Caco-2 (cell line): ENCODE measurements at regions not wholly inside any gene's neighbourhood (a gene's known extent, or its start where the extent isn't known, plus 50 kb on each side); places are given as distances from the start of the nearest gene placed in this dataset.

ENCODE experiments used
- BruUV-seq: library from RNA; stranded (reverse); fragments of 400-500 nt; replicated peaks from 2 replicates; lab custom pipeline; 2021; lab: Mats Ljungman, UMichigan
- CTCF ChIA-PET: fragments of 300-600 bp; sonication (Branson Sonifier 250); formaldehyde crosslinking; loops from one replicate; lab custom pipeline; 2022; ENCODE audit warnings: antibody characterized with exemption; lab: Charles Lee
- POLR2A ChIA-PET: fragments of 300-600 bp; sonication (Branson Sonifier 250); formaldehyde crosslinking; loops from one replicate; lab custom pipeline; 2022; ENCODE audit warnings: antibody characterized with exemption; lab: Charles Lee
- DNase-seq, 2 experiments: peaks; one replicate each; pipeline versions ENCODE4 v3.0.0 to v3.0.0-alpha.2; 2020 to 2022
- H3K27me3 ChIP-seq: replicated peaks from 2 replicates; pipeline ENCODE4 v1.6.0; 2011; ENCODE audit warnings: low read length; ENCODE audit not compliant: control insufficient read depth, insufficient read depth
- H3K36me3 ChIP-seq: 2 replicates; pipeline ENCODE4 v1.5.1; 2011; ENCODE audit warnings: low read length; ENCODE audit not compliant: control insufficient read depth, insufficient read depth
- H3K4me1 ChIP-seq: fragments of 250-450 bp; sonication (Bioruptor Pico); 2 replicates; pipeline ENCODE4 v1.5.1; 2020; ENCODE audit warnings: mild to moderate bottlenecking
- H3K4me3 ChIP-seq: 2 replicates; pipeline ENCODE4 v1.5.1; 2011; ENCODE audit warnings: low read depth, mild to moderate bottlenecking, control low read depth, low read length
- H3K9me3 ChIP-seq: fragments of 250-450 bp; sonication (Bioruptor Pico); 2 replicates; pipeline ENCODE4 v1.5.1; 2020; ENCODE audit warnings: mild to moderate bottlenecking, moderate library complexity
- H3K27ac Mint-ChIP-seq: one replicate; pipeline ENCODE4 v1.8.0; 2022; ENCODE audit warnings: mixed read lengths; ENCODE audit not compliant: unreplicated experiment
- H3K27me3 Mint-ChIP-seq: one replicate; pipeline ENCODE4 v1.8.0; 2022; ENCODE audit warnings: mixed read lengths; ENCODE audit not compliant: insufficient read depth, unreplicated experiment
- H3K36me3 Mint-ChIP-seq: one replicate; pipeline ENCODE4 v1.8.0; 2022; ENCODE audit warnings: mild to moderate bottlenecking, mixed read lengths; ENCODE audit not compliant: insufficient read depth, unreplicated experiment
- H3K4me1 Mint-ChIP-seq: one replicate; pipeline ENCODE4 v1.8.0; 2022; ENCODE audit warnings: low read depth, mixed read lengths; ENCODE audit not compliant: unreplicated experiment
- H3K4me3 Mint-ChIP-seq: one replicate; pipeline ENCODE4 v1.8.0; 2022; ENCODE audit warnings: mild to moderate bottlenecking, moderate library complexity, mixed read lengths; ENCODE audit not compliant: unreplicated experiment
- H3K9me3 Mint-ChIP-seq: one replicate; pipeline ENCODE4 v1.8.0; 2022; ENCODE audit warnings: mixed read lengths; ENCODE audit not compliant: unreplicated experiment
- intact Hi-C: fragments of 100-400 bp; cut with micrococcal nuclease; formaldehyde crosslinking; loops from one replicate; pipeline ENCODE4 v1.10.0; 2022; ENCODE audit not compliant: unreplicated experiment
- TF ChIP-seq, protein P1 (sequence below), 2 experiments: fragments of 200-600 bp in 1 of 2; IDR thresholded peaks; 1 replicate in 1 of 2; 2 replicates in 1 of 2; pipeline versions ENCODE4 v1.5.1 to v1.8.0; 2011 to 2022; ENCODE audit warnings: antibody characterized with exemption in 1 of 2, control low read depth in 1 of 2, inconsistent platforms in 1 of 2, low read depth in 1 of 2, low read length in 1 of 2, mild to moderate bottlenecking in 1 of 2, moderate library complexity in 1 of 2; ENCODE audit not compliant: insufficient read depth in 1 of 2, severe bottlenecking in 1 of 2, unreplicated experiment in 1 of 2

DNA sequence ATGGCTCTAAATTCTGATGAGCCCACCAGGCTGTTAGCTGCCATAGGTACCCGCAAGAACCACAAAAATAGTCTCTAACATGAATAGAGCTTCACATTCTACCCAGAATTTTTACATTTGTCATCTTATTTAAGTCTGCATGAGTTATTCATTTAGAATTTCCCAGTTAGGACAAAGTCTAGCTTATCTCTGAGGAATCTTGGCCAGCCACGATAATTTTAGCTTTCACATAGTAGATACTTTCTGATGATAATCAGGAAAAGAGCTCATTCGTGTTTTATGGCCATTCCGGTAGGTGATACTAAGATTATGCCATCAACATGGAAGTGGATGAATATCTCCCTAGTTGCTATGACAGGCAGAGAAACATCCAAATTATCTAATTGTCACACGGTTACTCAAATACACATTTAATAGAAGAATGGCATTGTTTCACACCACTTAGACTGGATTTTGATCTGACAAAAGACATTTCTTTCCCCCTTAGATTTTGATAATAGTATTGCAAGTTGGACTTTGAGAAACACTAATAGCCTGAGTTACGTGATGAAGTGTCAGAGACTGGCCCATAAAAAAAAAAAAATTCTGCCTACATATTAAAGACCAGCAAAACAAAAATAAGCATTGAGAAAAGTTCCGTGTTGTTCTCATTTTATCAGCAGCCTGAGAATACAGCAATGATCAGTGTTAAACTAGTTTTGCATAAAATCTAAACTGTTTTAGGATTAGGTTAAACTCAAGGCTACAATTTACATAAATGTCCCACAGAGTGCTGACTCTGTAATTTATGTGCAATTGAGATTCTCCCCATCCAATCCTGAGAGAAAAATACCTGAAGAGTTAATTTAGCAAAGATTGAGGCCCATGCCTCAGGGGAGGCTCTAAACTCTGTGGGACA lies 397.5 kb upstream of the ARID1B start:
- no peaks in the 10 kb centered on the region for H3K36me3 Mint-ChIP-seq
- H3K27ac Mint-ChIP-seq, result no peak overlapping the region
- no peak overlapping the region for H3K4me3 Mint-ChIP-seq
- intact Hi-C loops, result no loop called here
- TF ChIP-seq, protein P1, sequence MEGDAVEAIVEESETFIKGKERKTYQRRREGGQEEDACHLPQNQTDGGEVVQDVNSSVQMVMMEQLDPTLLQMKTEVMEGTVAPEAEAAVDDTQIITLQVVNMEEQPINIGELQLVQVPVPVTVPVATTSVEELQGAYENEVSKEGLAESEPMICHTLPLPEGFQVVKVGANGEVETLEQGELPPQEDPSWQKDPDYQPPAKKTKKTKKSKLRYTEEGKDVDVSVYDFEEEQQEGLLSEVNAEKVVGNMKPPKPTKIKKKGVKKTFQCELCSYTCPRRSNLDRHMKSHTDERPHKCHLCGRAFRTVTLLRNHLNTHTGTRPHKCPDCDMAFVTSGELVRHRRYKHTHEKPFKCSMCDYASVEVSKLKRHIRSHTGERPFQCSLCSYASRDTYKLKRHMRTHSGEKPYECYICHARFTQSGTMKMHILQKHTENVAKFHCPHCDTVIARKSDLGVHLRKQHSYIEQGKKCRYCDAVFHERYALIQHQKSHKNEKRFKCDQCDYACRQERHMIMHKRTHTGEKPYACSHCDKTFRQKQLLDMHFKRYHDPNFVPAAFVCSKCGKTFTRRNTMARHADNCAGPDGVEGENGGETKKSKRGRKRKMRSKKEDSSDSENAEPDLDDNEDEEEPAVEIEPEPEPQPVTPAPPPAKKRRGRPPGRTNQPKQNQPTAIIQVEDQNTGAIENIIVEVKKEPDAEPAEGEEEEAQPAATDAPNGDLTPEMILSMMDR (IDR thresholded peaks at IDR 0.05; ENCODE audit: insufficient read depth in 1 of 2, low read depth in 1 of 2, low read length in 1 of 2, severe bottlenecking in 1 of 2, unreplicated experiment in 1 of 2), result no peak
- H3K9me3 Mint-ChIP-seq, result no peaks in the 10 kb centered on the region
- Histone ChIP-seq H3K4me3 (no peak overlapping the region), H3K4me1 (no peaks in the 10 kb centered on the region), H3K27me3 (no peaks in the 10 kb centered on the region), H3K36me3 (no peaks in the 10 kb centered on the region), H3K9me3 (no peaks in the 10 kb centered on the region)
- CTCF ChIA-PET, result no interaction called here
- BruUV-seq, result no TSS peak
- H3K27me3 Mint-ChIP-seq, result peaks cover 3% of the 10 kb centered on the region
- H3K4me1 Mint-ChIP-seq, result no peaks in the 10 kb centered on the region
- no peak for DNase-seq
- POLR2A ChIA-PET, result no interaction called here

DNA sequence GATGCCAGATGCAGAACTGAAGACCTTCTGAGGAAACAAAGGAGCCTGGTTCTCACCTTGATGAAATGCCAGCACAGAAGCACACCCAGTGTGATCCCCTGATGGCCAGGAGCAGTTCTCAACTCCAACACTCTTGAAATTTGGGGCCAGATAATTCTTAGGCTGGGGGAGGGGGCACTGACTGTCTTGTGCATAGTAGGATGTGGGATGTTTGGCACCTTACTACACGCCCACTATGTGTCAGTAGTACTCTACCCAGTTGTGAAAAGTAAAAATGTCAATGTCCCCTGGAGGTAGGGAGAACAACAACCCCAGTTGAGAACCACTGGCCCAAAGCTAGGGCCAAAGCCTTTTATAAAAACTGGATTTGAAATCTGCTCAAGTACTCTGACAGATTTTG lies 398.3 kb upstream of the ARID1B start:
- ChIA-PET POLR2A (no interaction called here), CTCF (no interaction called here)
- H3K4me3 Mint-ChIP-seq, result no peak overlapping the region
- no TSS peak for BruUV-seq
- Histone ChIP-seq H3K4me3 (no peak overlapping the region), H3K9me3 (no peaks in the 10 kb centered on the region), H3K4me1 (no peaks in the 10 kb centered on the region), H3K27me3 (no peaks in the 10 kb centered on the region), H3K36me3 (no peaks in the 10 kb centered on the region)
- TF ChIP-seq, protein P1 (IDR thresholded peaks at IDR 0.05; ENCODE audit: insufficient read depth in 1 of 2, low read depth in 1 of 2, low read length in 1 of 2, severe bottlenecking in 1 of 2, unreplicated experiment in 1 of 2), result no peak
- no peaks in the 10 kb centered on the region for H3K36me3 Mint-ChIP-seq
- no peaks in the 10 kb centered on the region for H3K4me1 Mint-ChIP-seq
- H3K27ac Mint-ChIP-seq, result no peak overlapping the region
- H3K27me3 Mint-ChIP-seq, result peaks cover 3% of the 10 kb centered on the region
- intact Hi-C loops, result no loop called here
- H3K9me3 Mint-ChIP-seq, result no peaks in the 10 kb centered on the region
- no peak for DNase-seq

DNA sequence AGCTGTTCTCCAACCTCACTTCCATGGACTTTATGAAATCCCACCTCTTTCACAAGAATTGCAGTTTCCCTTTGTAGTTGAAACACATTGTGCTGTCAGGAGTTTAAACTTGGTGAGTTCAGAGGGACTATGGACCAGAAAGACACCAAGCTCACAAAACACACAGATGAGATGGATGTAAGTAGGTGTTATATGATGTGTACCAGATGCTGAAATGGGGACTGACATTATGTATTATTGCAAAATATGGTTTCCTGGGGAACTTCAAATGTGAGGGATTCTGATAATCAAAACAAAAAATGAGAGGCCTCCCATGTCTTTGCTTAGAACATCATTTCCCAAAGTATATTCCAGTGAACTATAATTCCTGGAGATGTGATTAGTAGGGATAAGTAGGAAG lies 401.1 kb upstream of the ARID1B start:
- Mint-ChIP-seq H3K36me3 (no peaks in the 10 kb centered on the region), H3K9me3 (no peaks in the 10 kb centered on the region), H3K4me3 (no peak overlapping the region), H3K27me3 (peaks cover 4% of the 10 kb centered on the region), H3K4me1 (no peaks in the 10 kb centered on the region), H3K27ac (no peak overlapping the region)
- TF ChIP-seq, protein P1 (IDR thresholded peaks at IDR 0.05; ENCODE audit: insufficient read depth in 1 of 2, low read depth in 1 of 2, low read length in 1 of 2, severe bottlenecking in 1 of 2, unreplicated experiment in 1 of 2), result no peak
- H3K4me1 ChIP-seq, result no peaks in the 10 kb centered on the region
- intact Hi-C loops, result no loop called here
- no peaks in the 10 kb centered on the region; the same call in 1 of the 2 replicates for H3K27me3 ChIP-seq
- H3K9me3 ChIP-seq, result no peaks in the 10 kb centered on the region
- no peak for DNase-seq
- CTCF ChIA-PET, result no interaction called here
- no peaks in the 10 kb centered on the region for H3K36me3 ChIP-seq
- POLR2A ChIA-PET, result no interaction called here
- no peak overlapping the region for H3K4me3 ChIP-seq
- no TSS peak for BruUV-seq
